ENCODE measurements at regions not wholly inside any gene's neighbourhood (a gene's known extent, or its start where the extent isn't known, plus 50 kb on each side); places are given as distances from the start of the nearest gene placed in this dataset.
A peak's percentile ranks its signal among the peaks of the same experiment; 100 is the strongest.

DNA sequence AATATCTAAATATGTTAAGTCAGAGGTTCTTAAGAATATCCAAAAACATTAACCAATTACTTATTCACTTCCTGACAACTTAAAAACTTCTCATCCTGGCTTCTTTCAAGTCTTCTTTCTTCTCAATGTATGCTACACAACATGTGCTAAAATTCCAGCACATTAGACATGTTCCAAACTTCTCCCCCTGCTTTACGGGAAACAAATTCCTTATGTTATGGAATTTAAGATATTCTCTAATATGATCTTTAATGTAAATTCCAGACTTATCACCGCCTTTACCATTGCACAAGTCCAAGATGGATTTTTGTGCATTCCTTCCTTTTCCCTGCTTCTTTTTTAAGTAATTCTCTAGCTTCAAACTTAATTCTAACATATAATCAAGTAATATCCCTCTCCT is 964.5 kb upstream of the CHORDC1 start:
- H3K4me1 Mint-ChIP-seq, result peaks cover 22% of the 10 kb centered on the region
- peaks cover 6% of the 10 kb centered on the region for H3K36me3 Mint-ChIP-seq
- no peak for DNase-seq (ENCODE audit: low spot score in 2 of 2, unreplicated experiment in 2 of 2)
- H3K27ac Mint-ChIP-seq, result peak overlapping the region; percentile 11
- no peaks in the 10 kb centered on the region for H3K27me3 Mint-ChIP-seq (ENCODE audit: low read depth)
- H3K4me3 Mint-ChIP-seq, result no peak overlapping the region
- TF ChIP-seq, protein P1, sequence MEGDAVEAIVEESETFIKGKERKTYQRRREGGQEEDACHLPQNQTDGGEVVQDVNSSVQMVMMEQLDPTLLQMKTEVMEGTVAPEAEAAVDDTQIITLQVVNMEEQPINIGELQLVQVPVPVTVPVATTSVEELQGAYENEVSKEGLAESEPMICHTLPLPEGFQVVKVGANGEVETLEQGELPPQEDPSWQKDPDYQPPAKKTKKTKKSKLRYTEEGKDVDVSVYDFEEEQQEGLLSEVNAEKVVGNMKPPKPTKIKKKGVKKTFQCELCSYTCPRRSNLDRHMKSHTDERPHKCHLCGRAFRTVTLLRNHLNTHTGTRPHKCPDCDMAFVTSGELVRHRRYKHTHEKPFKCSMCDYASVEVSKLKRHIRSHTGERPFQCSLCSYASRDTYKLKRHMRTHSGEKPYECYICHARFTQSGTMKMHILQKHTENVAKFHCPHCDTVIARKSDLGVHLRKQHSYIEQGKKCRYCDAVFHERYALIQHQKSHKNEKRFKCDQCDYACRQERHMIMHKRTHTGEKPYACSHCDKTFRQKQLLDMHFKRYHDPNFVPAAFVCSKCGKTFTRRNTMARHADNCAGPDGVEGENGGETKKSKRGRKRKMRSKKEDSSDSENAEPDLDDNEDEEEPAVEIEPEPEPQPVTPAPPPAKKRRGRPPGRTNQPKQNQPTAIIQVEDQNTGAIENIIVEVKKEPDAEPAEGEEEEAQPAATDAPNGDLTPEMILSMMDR (IDR thresholded peaks at IDR 0.05; ENCODE audit: unreplicated experiment), result no peak
- peaks cover 8% of the 10 kb centered on the region for H3K9me3 Mint-ChIP-seq

DNA sequence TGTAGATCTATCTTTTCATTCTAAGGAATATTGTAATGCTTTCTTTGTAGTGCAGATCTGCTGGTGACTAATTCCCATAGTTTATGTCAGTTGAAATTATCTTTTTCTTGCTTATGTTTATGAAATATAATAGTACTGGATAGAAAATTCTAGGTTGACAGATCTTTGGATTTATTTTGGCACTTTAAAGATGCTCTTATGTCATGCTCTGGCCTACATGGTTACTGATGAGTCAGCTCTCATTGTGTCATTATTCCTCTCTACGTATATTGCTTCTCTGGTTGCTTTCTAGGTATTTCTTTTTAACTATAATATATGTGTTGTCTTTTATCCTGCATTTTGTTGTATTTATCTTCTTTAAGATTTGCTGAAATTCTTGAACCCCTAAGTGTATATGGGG is 955.5 kb upstream of the CHORDC1 start:
- Mint-ChIP-seq H3K27ac (no peak overlapping the region), H3K4me1 (no peaks in the 10 kb centered on the region), H3K4me3 (no peak overlapping the region), H3K9me3 (peaks cover 39% of the 10 kb centered on the region), H3K27me3 (ENCODE audit: low read depth) (no peaks in the 10 kb centered on the region), H3K36me3 (peaks cover 13% of the 10 kb centered on the region)
- DNase-seq (ENCODE audit: low spot score in 2 of 2, unreplicated experiment in 2 of 2), result no peak
- TF ChIP-seq, protein P1 (IDR thresholded peaks at IDR 0.05; ENCODE audit: unreplicated experiment), result no peak

DNA sequence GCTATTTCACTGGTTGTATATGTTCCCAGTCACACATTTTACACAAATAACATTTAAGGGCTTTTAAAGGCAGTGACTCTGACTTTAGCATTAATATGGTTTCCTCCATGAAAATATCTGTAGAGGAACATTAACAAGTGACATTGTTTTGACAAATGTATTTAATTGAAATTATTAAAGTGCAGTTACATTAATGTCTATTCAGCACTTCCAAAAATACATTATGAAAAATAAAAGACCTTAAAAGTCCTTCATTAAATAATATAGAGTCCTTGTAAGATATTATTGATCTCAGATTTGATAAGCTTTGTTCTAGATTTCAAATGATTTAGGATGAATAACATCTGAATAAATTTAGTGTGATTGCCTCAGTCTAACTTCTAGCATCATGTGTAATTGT is 951.9 kb upstream of the CHORDC1 start:
- Mint-ChIP-seq H3K27ac (no peak overlapping the region), H3K27me3 (ENCODE audit: low read depth) (no peaks in the 10 kb centered on the region), H3K4me1 (no peaks in the 10 kb centered on the region), H3K9me3 (peaks cover 36% of the 10 kb centered on the region), H3K4me3 (no peak overlapping the region), H3K36me3 (peaks cover 4% of the 10 kb centered on the region)
- TF ChIP-seq, protein P1 (IDR thresholded peaks at IDR 0.05; ENCODE audit: unreplicated experiment), result no peak
- no peak for DNase-seq (ENCODE audit: low spot score in 2 of 2, unreplicated experiment in 2 of 2)

DNA sequence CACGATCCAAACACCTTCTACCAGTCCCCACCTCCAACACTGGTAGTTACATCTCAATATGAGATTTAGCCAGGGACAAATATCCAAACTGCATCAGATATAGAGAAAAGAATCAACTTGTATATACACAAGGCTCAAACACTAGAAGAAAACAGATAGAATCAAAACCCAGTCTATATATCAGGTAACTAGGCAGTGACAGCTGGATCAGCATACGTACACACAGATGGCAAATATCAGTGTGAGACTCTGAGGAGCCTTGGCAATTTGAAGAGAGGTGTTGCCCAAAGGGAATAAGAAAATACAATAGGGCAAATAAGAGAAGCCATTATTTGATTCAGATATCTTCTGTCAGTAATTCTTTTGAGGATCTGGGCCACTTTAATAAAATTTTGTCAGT is 951.3 kb upstream of the CHORDC1 start:
- Mint-ChIP-seq H3K9me3 (peaks cover 41% of the 10 kb centered on the region), H3K4me3 (no peak overlapping the region), H3K27me3 (ENCODE audit: low read depth) (no peaks in the 10 kb centered on the region), H3K27ac (no peak overlapping the region), H3K36me3 (peaks cover 4% of the 10 kb centered on the region), H3K4me1 (no peaks in the 10 kb centered on the region)
- TF ChIP-seq, protein P1 (IDR thresholded peaks at IDR 0.05; ENCODE audit: unreplicated experiment), result no peak
- no peak for DNase-seq (ENCODE audit: low spot score in 2 of 2, unreplicated experiment in 2 of 2)

DNA sequence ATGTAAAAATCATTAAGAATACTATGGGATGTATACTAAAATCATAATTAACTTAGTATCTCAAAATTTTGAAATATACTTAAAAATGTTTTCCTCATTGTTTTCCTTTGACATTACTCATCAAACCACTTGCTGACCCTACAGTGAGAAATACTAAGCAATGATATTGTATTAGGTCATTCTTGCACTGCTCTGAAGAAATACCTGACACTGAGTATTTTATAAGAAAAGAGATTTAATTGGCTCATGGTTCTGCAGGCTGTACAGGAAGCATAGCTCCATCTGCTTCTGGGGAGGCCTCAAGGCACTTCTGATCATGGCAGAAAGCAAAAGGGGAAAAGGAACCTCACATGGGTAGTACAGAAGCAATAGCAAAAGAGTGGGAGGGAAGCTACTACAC is 950.9 kb upstream of the CHORDC1 start:
- H3K27ac Mint-ChIP-seq, result no peak overlapping the region
- TF ChIP-seq, protein P1 (IDR thresholded peaks at IDR 0.05; ENCODE audit: unreplicated experiment), result no peak
- DNase-seq (ENCODE audit: low spot score in 2 of 2, unreplicated experiment in 2 of 2), result no peak
- no peak overlapping the region for H3K4me3 Mint-ChIP-seq
- H3K27me3 Mint-ChIP-seq (ENCODE audit: low read depth), result no peaks in the 10 kb centered on the region
- H3K4me1 Mint-ChIP-seq, result no peaks in the 10 kb centered on the region
- peaks cover 44% of the 10 kb centered on the region for H3K9me3 Mint-ChIP-seq
- H3K36me3 Mint-ChIP-seq, result peaks cover 4% of the 10 kb centered on the region

DNA sequence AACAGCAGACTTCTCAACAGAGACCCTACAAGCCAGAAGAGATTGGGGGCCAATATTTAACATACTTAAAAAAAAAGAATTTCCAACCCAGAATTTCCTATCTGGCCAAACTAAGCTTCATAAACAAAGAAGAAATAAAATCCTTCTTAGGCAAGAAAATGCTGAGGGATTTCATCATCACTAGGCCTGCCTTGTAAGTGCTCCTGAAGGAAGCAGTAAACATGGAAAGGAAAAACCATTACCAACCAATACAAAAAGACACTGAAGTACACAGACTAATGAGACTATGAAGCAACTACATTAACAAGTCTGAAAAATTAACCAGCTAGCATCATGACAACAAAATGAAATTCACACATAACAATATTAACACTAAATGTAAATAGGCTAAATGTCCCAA is 947.9 kb upstream of the CHORDC1 start:
- Mint-ChIP-seq H3K27me3 (ENCODE audit: low read depth) (no peaks in the 10 kb centered on the region), H3K4me3 (no peak overlapping the region), H3K9me3 (peaks cover 34% of the 10 kb centered on the region), H3K36me3 (peaks cover 4% of the 10 kb centered on the region), H3K4me1 (no peaks in the 10 kb centered on the region), H3K27ac (no peak overlapping the region)
- DNase-seq (ENCODE audit: low spot score in 2 of 2, unreplicated experiment in 2 of 2), result no peak
- TF ChIP-seq, protein P1 (IDR thresholded peaks at IDR 0.05; ENCODE audit: unreplicated experiment), result no peak

Data from mesothelial cell of epicardium (in vitro differentiated cells).